ENCODE measurements at regions not wholly inside any gene's neighbourhood (a gene's known extent, or its start where the extent isn't known, plus 50 kb on each side); places are given as distances from the start of the nearest gene placed in this dataset.

DNA sequence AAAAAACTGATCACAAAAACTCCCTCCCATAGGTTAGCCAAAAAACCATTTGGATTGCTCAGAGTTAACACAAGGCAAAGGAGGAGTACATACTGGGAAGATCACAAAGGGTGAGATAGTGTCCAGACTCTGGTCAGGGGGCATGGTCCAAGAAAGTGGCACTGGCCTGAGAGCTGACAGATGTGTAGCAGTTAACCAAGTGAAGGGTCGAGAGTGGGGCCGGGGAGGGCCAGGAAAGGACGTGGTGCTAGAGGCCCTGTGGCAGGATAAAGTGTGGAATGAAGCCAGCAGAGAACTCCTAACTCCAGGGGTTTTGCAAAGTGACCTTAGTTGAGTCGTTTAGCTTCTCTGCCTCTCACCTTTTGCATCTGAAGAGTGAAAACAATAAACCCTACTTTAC, 290.5 kb downstream of the FOXA2 start:
- no peaks in the 10 kb centered on the region for H3K36me3 ChIP-seq (replicated peaks in 1 of 2; ENCODE audit: control insufficient read depth in 1 of 2, insufficient read depth in 2 of 2, low read length in 2 of 2)
- Mint-ChIP-seq H3K4me1 (no peaks in the 10 kb centered on the region), H3K36me3 (no peaks in the 10 kb centered on the region), H3K27ac (no peak overlapping the region), H3K9me3 (peaks cover 0 to 2% (median 0%) of the 10 kb centered on the region in 7 donors), H3K4me3 (no peak overlapping the region), H3K27me3 (ENCODE audit: low read depth in 3 of 3) (peaks cover 1 to 6% (median 1%) of the 10 kb centered on the region in 3 donors)
- H3K4me1 ChIP-seq (ENCODE audit: control insufficient read depth in 1 of 2, insufficient read depth in 2 of 2, low read length in 2 of 2) = no peaks in the 10 kb centered on the region
- H3K4me3 ChIP-seq (replicated peaks in 1 of 3; ENCODE audit: low read depth in 2 of 3, low read length in 3 of 3) = no peak overlapping the region
- no peak overlapping the region for H3K4me2 ChIP-seq (replicated peaks; ENCODE audit: extremely low read depth, low read length, poor library complexity, severe bottlenecking)
- no peaks in the 10 kb centered on the region for H4K20me1 ChIP-seq (ENCODE audit: insufficient read depth, low read length)
- H3K9me3 ChIP-seq (replicated peaks in 1 of 2; ENCODE audit: control insufficient read depth in 1 of 2, insufficient read depth in 1 of 2, low read length in 2 of 2) = no peaks in the 10 kb centered on the region
- H3K27ac ChIP-seq (ENCODE audit: low read depth in 1 of 2, low read length in 2 of 2) = no peak overlapping the region
- H3K27me3 ChIP-seq (ENCODE audit: control insufficient read depth in 2 of 2, insufficient read depth in 2 of 2, low read length in 2 of 2) = no peaks in the 10 kb centered on the region
- H3K79me2 ChIP-seq (ENCODE audit: insufficient read depth, low read length) = no peaks in the 10 kb centered on the region
- no peak overlapping the region for H3K9ac ChIP-seq (ENCODE audit: insufficient read depth, low read length, poor library complexity, severe bottlenecking)
- DNase-seq = no peak
- TF ChIP-seq, protein P1, sequence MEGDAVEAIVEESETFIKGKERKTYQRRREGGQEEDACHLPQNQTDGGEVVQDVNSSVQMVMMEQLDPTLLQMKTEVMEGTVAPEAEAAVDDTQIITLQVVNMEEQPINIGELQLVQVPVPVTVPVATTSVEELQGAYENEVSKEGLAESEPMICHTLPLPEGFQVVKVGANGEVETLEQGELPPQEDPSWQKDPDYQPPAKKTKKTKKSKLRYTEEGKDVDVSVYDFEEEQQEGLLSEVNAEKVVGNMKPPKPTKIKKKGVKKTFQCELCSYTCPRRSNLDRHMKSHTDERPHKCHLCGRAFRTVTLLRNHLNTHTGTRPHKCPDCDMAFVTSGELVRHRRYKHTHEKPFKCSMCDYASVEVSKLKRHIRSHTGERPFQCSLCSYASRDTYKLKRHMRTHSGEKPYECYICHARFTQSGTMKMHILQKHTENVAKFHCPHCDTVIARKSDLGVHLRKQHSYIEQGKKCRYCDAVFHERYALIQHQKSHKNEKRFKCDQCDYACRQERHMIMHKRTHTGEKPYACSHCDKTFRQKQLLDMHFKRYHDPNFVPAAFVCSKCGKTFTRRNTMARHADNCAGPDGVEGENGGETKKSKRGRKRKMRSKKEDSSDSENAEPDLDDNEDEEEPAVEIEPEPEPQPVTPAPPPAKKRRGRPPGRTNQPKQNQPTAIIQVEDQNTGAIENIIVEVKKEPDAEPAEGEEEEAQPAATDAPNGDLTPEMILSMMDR (IDR thresholded peaks at IDR 0.05) = no peak
- H2AFZ ChIP-seq (ENCODE audit: insufficient read depth, low read depth, low read length, poor library complexity, severe bottlenecking) = no peak overlapping the region
- intact Hi-C loops (cut with micrococcal nuclease) = no loop called here
- 100% methylated on average over 2 of the region's 4 CpGs for WGBS (ENCODE audit: insufficient coverage)

DNA sequence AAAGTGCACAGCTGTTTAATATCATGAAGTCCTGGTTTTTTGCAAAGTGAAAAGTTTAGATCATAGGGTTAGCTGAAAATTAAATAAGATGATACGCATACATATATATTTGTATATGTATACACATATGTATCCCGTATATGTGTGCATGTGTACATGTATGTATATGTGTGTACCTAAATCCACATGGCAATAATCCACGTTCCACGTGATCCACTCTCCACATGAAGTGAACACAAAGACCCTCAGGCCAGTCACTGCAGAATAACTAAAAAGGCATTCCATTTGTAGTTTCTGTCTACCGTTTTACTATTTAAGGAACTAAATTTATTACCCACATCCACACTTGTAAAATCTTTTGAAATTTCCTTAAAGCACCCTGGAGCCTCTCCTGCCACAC, 294.9 kb downstream of the FOXA2 start:
- H3K4me3 Mint-ChIP-seq = no peak overlapping the region
- H3K4me1 ChIP-seq (ENCODE audit: control insufficient read depth in 1 of 2, insufficient read depth in 2 of 2, low read length in 2 of 2) = no peaks in the 10 kb centered on the region
- no peaks in the 10 kb centered on the region for H3K79me2 ChIP-seq (ENCODE audit: insufficient read depth, low read length)
- no peak overlapping the region for H3K9ac ChIP-seq (ENCODE audit: insufficient read depth, low read length, poor library complexity, severe bottlenecking)
- H3K4me1 Mint-ChIP-seq = no peaks in the 10 kb centered on the region
- H3K27ac ChIP-seq (ENCODE audit: low read depth in 1 of 2, low read length in 2 of 2) = no peak overlapping the region
- H3K4me2 ChIP-seq (replicated peaks; ENCODE audit: extremely low read depth, low read length, poor library complexity, severe bottlenecking) = no peak overlapping the region
- 20% methylated on average over 2 of the region's 5 CpGs for WGBS (ENCODE audit: insufficient coverage)
- no peaks in the 10 kb centered on the region for H3K27me3 ChIP-seq (ENCODE audit: control insufficient read depth in 2 of 2, insufficient read depth in 2 of 2, low read length in 2 of 2)
- H3K27ac Mint-ChIP-seq = no peak overlapping the region
- H3K4me3 ChIP-seq (replicated peaks in 1 of 3; ENCODE audit: low read depth in 2 of 3, low read length in 3 of 3) = no peak overlapping the region
- DNase-seq = no peak
- intact Hi-C loops (cut with micrococcal nuclease) = no loop called here
- no peaks in the 10 kb centered on the region for H3K9me3 ChIP-seq (replicated peaks in 1 of 2; ENCODE audit: control insufficient read depth in 1 of 2, insufficient read depth in 1 of 2, low read length in 2 of 2)
- no peaks in the 10 kb centered on the region for H3K36me3 Mint-ChIP-seq
- no peaks in the 10 kb centered on the region for H4K20me1 ChIP-seq (ENCODE audit: insufficient read depth, low read length)
- TF ChIP-seq, protein P1 (IDR thresholded peaks at IDR 0.05) = no peak
- no peaks in the 10 kb centered on the region for H3K36me3 ChIP-seq (replicated peaks in 1 of 2; ENCODE audit: control insufficient read depth in 1 of 2, insufficient read depth in 2 of 2, low read length in 2 of 2)
- H2AFZ ChIP-seq (ENCODE audit: insufficient read depth, low read depth, low read length, poor library complexity, severe bottlenecking) = no peak overlapping the region
- peaks cover 1 to 5% (median 4%) of the 10 kb centered on the region in 3 donors for H3K27me3 Mint-ChIP-seq (ENCODE audit: low read depth in 3 of 3)
- peaks cover 0 to under 1% (median 0%) of the 10 kb centered on the region in 7 donors for H3K9me3 Mint-ChIP-seq

All from CD14-positive monocyte (primary cell).